ENCODE measurements at regions not wholly inside any gene's neighbourhood (a gene's known extent, or its start where the extent isn't known, plus 50 kb on each side); places are given as distances from the start of the nearest gene placed in this dataset.

- ATAC-seq: no peak
- Histone ChIP-seq H3K4me3 (no peak overlapping the region), H3K4me1 (no peaks in the 10 kb centered on the region), H3K27ac (no peak overlapping the region), H3K36me3 (replicated peaks in 1 of 2; ENCODE audit: insufficient read depth in 1 of 2, low read depth in 2 of 2) (no peaks in the 10 kb centered on the region), H3K27me3 (no peaks in the 10 kb centered on the region), H3K9me3 (no peaks in the 10 kb centered on the region)
- DNase-seq: no peak
- intact Hi-C loops (cut with DNase I): no loop called here
- 93 to 100% methylated on average over 1 of the region's 1 CpG for WGBS, 2 donors
- no peak for TF ChIP-seq CTCF (IDR thresholded peaks at IDR 0.05)
- TF ChIP-seq POLR2A (IDR thresholded peaks at IDR 0.05): no peak
These were observed 655.3 kb downstream of the HTR1A start for GRCh38 chr5:63306909-63307308.

GRCh38 chr5:63293317-63293716, 668.9 kb downstream of the HTR1A start:
- no peak for TF ChIP-seq POLR2A (IDR thresholded peaks at IDR 0.05)
- TF ChIP-seq CTCF (IDR thresholded peaks at IDR 0.05): no peak
- 40 to 57% methylated on average over 1 of the region's 1 CpG for WGBS, 2 donors
- no peak overlapping the region for H3K4me3 ChIP-seq
- H3K4me1 ChIP-seq: no peaks in the 10 kb centered on the region
- no peak overlapping the region for H3K27ac ChIP-seq
- intact Hi-C loops (cut with DNase I): no loop called here
- DNase-seq (no peak), ATAC-seq (no peak)
- H3K36me3 ChIP-seq (replicated peaks in 1 of 2; ENCODE audit: insufficient read depth in 1 of 2, low read depth in 2 of 2): no peaks in the 10 kb centered on the region
- no peaks in the 10 kb centered on the region for H3K27me3 ChIP-seq
- no peaks in the 10 kb centered on the region for H3K9me3 ChIP-seq

- H3K27me3 ChIP-seq: no peaks in the 10 kb centered on the region
- TF ChIP-seq POLR2A (IDR thresholded peaks at IDR 0.05) (no peak), CTCF (IDR thresholded peaks at IDR 0.05) (no peak)
These were observed 675.5 kb downstream of the HTR1A start for GRCh38 chr5:63286724-63287123.

GRCh38 chr5:63263411-63263810, 684.8 kb downstream of the LRRC70 start:
- intact Hi-C loops (cut with DNase I): no loop called here
- Histone ChIP-seq H3K27ac (no peak overlapping the region), H3K4me3 (no peak overlapping the region), H3K27me3 (no peaks in the 10 kb centered on the region), H3K36me3 (replicated peaks in 1 of 2; ENCODE audit: insufficient read depth in 1 of 2, low read depth in 2 of 2) (no peaks in the 10 kb centered on the region), H3K4me1 (no peaks in the 10 kb centered on the region), H3K9me3 (no peaks in the 10 kb centered on the region)
- DNase-seq (no peak), ATAC-seq (no peak)
- TF ChIP-seq CTCF (IDR thresholded peaks at IDR 0.05) (no peak), POLR2A (IDR thresholded peaks at IDR 0.05) (no peak)
- WGBS, 2 donors: 68 to 77% methylated on average over 2 of the region's 2 CpGs

More at GRCh38 chr5:63286724-63287123, 675.5 kb downstream of the HTR1A start:
- Histone ChIP-seq H3K4me3 (no peak overlapping the region), H3K4me1 (no peaks in the 10 kb centered on the region), H3K9me3 (peaks cover 0 to 5% (median 0%) of the 10 kb centered on the region in 3 donors), H3K36me3 (replicated peaks in 1 of 2; ENCODE audit: insufficient read depth in 1 of 2, low read depth in 2 of 2) (no peaks in the 10 kb centered on the region), H3K27ac (no peak overlapping the region)
- 53 to 78% methylated on average over 4 of the region's 4 CpGs for WGBS, 2 donors
- no peak for ATAC-seq
- intact Hi-C loops (cut with DNase I): no loop called here
- no peak for DNase-seq

- ATAC-seq (no peak), DNase-seq (no peak)
- intact Hi-C loops (cut with DNase I): no loop called here
- Histone ChIP-seq H3K27ac (no peak overlapping the region), H3K4me3 (no peak overlapping the region), H3K4me1 (no peaks in the 10 kb centered on the region), H3K27me3 (no peaks in the 10 kb centered on the region), H3K36me3 (replicated peaks in 1 of 2; ENCODE audit: insufficient read depth in 1 of 2, low read depth in 2 of 2) (no peaks in the 10 kb centered on the region), H3K9me3 (no peaks in the 10 kb centered on the region)
- WGBS, 2 donors: 58 to 67% methylated on average over 4 of the region's 4 CpGs
- TF ChIP-seq POLR2A (IDR thresholded peaks at IDR 0.05) (no peak), CTCF (IDR thresholded peaks at IDR 0.05) (no peak)
These were observed 683.8 kb downstream of the LRRC70 start for GRCh38 chr5:63262185-63262981.
